Body of pancreas (tissue), 4 donors: ENCODE measurements at regions not wholly inside any gene's neighbourhood (a gene's known extent, or its start where the extent isn't known, plus 50 kb on each side); places are given as distances from the start of the nearest gene placed in this dataset.
"Not testable (repeated sequence)": the region's sequence is repeated elsewhere in the genome, so short reads cannot be mapped to it uniquely, and the experiment has no call there.

ENCODE experiments used
- ATAC-seq: fragments of 150-250 bp; one replicate; pipeline ENCODE4 v1.9.1; 2016
- DNase-seq, 4 donors: peaks; one replicate each; pipeline ENCODE4 v3.0.0-alpha.2; 2019
- H3K27ac ChIP-seq, 4 donors: fragments of 200-600 bp; sonication (generic); 1 replicate in 3 of 4; 2 replicates in 1 of 4; pipeline versions ENCODE4 v1.5.1 to v1.6.1; 2016 to 2019; ENCODE audit warnings: mild to moderate bottlenecking in 1 of 4, mixed read lengths in 1 of 4, moderate library complexity in 1 of 4
- H3K27me3 ChIP-seq, 2 donors: fragments of 200-600 bp; sonication (generic); one replicate each; pipeline ENCODE4 v1.6.0; 2016; ENCODE audit warnings: mild to moderate bottlenecking in 1 of 2
- H3K36me3 ChIP-seq, 2 donors: fragments of 200-600 bp; sonication (generic); replicated peaks in 1 of 2; 2 replicates each; pipeline ENCODE4 v1.5.1; 2016; ENCODE audit warnings: low read depth in 2 of 2; ENCODE audit not compliant: insufficient read depth in 1 of 2
- H3K4me1 ChIP-seq: fragments of 200-600 bp; sonication (generic); one replicate; pipeline ENCODE4 v1.6.0; 2016
- H3K4me3 ChIP-seq, 2 donors: fragments of 200-600 bp; sonication (generic); 1 replicate in 1 of 2; 2 replicates in 1 of 2; pipeline ENCODE4 v1.5.1; 2016 to 2019
- H3K9me3 ChIP-seq, 3 donors: fragments of 200-600 bp; sonication (generic); 1 replicate in 2 of 3; 2 replicates in 1 of 3; pipeline ENCODE4 v1.5.1; 2016
- CTCF ChIP-seq, 7 experiments: fragments of 450-650 bp in 4 of 7; fragments of 200-600 bp in 3 of 7; sonication (generic) in 3 of 7; IDR thresholded peaks; one replicate each; pipeline ENCODE4 v1.5.1; 2016 to 2019; ENCODE audit warnings: antibody characterized with exemption in 7 of 7
- POLR2A ChIP-seq, 3 donors: fragments of 450-650 bp; IDR thresholded peaks; one replicate each; pipeline ENCODE4 v1.6.1; 2016; ENCODE audit warnings: antibody characterized with exemption in 3 of 3, mild to moderate bottlenecking in 2 of 3
- WGBS, 2 donors: methylation state at CpG; one replicate each; pipeline ENCODE4 v1.1.5; 2017; 5-methylcytosine and 5-hydroxymethylcytosine counted together
- intact Hi-C: fragments of 100-400 bp; cut with DNase I; formaldehyde crosslinking; loops from one replicate; pipeline ENCODE4 v1.15.1; 2023

DNA sequence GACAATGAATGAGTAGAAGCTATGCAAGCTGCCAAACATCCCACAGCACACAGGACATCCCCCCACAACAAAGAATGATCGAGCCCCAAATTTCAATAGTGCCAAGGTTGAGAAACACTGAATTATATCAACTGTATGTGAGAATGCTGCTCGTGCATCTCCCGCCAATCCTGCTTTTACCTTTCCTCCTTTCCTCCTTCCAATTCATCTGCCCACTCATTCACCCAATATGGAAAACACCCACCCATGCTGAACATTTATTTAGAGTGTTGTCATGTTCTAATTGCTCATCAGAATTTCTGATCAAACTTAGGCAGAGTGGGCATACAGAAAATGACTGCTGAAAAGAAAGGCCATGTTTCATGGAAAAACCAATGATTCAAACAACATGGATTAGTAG is 183.0 kb downstream of the TMEM114 start:
- intact Hi-C loops, result no loop called here
- ATAC-seq (no peak), DNase-seq (no peak)
- no peaks in the 10 kb centered on the region for H3K36me3 ChIP-seq
- WGBS, 2 donors, result 83 to 88% methylated on average over 3 of the region's 3 CpGs
- H3K9me3 ChIP-seq, result no peaks in the 10 kb centered on the region
- H3K27me3 ChIP-seq, result no peaks in the 10 kb centered on the region
- H3K4me3 ChIP-seq, result no peak overlapping the region
- TF ChIP-seq POLR2A (IDR thresholded peaks at IDR 0.05) (no peak), CTCF (IDR thresholded peaks at IDR 0.05) (no peak)
- H3K27ac ChIP-seq, result no peak overlapping the region
- H3K4me1 ChIP-seq, result peaks cover 9% of the 10 kb centered on the region

- no peaks in the 10 kb centered on the region for H3K27me3 ChIP-seq
- H3K4me3 ChIP-seq, result no peak overlapping the region
- DNase-seq (no peak), ATAC-seq (no peak)
- peaks cover 9% of the 10 kb centered on the region for H3K4me1 ChIP-seq
- WGBS, 2 donors, result 53 to 69% methylated on average over 13 of the region's 13 CpGs
- intact Hi-C loops, result no loop called here
- no peaks in the 10 kb centered on the region for H3K36me3 ChIP-seq
- no peaks in the 10 kb centered on the region for H3K9me3 ChIP-seq
- no peak for TF ChIP-seq CTCF (IDR thresholded peaks at IDR 0.05)
- TF ChIP-seq POLR2A (IDR thresholded peaks at IDR 0.05), result no peak
- H3K27ac ChIP-seq, result no peak overlapping the region
These were observed 186.1 kb downstream of the TMEM114 start for GRCh38 chr16:8403978-8404749.

GRCh38 chr16:8402981-8403843 is 187.1 kb downstream of the TMEM114 start:
- 39 to 50% methylated on average over 10 to 11 of the region's 11 CpGs for WGBS, 2 donors
- ATAC-seq, result peak; percentile 21
- H3K4me1 ChIP-seq, result peaks cover 15% of the 10 kb centered on the region
- intact Hi-C loops, result no loop called here
- H3K36me3 ChIP-seq, result no peaks in the 10 kb centered on the region
- no peak for TF ChIP-seq CTCF (IDR thresholded peaks at IDR 0.05)
- TF ChIP-seq POLR2A (IDR thresholded peaks at IDR 0.05), result no peak
- peak in 1 of 4 donors; percentile 22 for DNase-seq
- H3K9me3 ChIP-seq, result no peaks in the 10 kb centered on the region
- H3K4me3 ChIP-seq, result no peak overlapping the region
- H3K27ac ChIP-seq, result peak overlapping the region in 1 of 4 donors; percentile 29
- H3K27me3 ChIP-seq, result no peaks in the 10 kb centered on the region

DNA sequence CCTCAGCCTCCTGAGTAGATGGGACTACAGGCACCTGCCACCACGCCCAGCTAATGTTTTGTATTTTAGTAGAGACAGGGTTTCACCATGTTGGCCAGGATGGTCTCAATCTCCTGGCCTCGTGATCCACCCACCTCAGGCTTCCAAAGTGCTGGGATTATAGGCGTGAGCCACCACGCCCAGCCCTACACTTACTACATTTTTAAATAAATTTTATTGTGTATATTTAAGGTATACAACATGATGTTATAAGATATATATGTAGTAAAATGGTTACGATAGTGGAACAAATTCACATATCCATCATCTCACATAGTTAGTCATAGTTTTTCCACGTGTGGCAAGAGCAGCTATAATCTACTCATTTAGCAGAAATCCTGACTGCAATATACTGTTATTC is 189.6 kb downstream of the TMEM114 start:
- H3K4me3 ChIP-seq, H3K27me3 ChIP-seq, H3K9me3 ChIP-seq, H3K27ac ChIP-seq, DNase-seq, ATAC-seq, H3K36me3 ChIP-seq, intact Hi-C loops: not testable (repeated sequence)
- 82 to 83% methylated on average over 6 of the region's 6 CpGs for WGBS, 2 donors
- peaks cover 15% of the 10 kb centered on the region for H3K4me1 ChIP-seq

DNA sequence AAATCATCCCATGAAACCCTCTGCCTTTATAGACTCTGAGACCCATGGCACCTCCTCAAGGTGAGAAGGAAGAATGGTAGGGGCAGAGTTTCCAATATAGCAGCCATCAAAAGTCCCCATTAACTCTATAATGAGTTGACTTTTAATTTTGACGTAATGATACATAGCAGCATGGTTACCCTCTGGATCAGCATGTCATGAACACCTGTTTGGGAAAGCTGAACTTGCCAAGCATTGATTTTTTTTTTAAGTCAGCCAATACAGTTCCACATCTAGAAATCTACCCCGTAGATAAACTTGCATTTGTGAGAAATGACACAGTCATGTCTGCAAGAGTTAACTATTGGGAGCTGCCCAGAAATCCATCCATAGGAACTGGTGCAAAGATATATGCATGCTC is 191.8 kb downstream of the TMEM114 start:
- Histone ChIP-seq H3K4me1 (peaks cover 15% of the 10 kb centered on the region), H3K4me3 (no peak overlapping the region), H3K9me3 (no peaks in the 10 kb centered on the region), H3K36me3 (no peaks in the 10 kb centered on the region), H3K27ac (peak overlapping the region in 1 of 4 donors; percentile 29), H3K27me3 (no peaks in the 10 kb centered on the region)
- intact Hi-C loops, result no loop called here
- ATAC-seq, result peak; percentile 33
- DNase-seq, result peak in 1 of 4 donors; percentile 6
- TF ChIP-seq CTCF (IDR thresholded peaks at IDR 0.05), result no peak
- TF ChIP-seq POLR2A (IDR thresholded peaks at IDR 0.05), result no peak
- 11 to 31% methylated on average over 2 of the region's 2 CpGs for WGBS, 2 donors
